ENCODE measurements at regions not wholly inside any gene's neighbourhood (a gene's known extent, or its start where the extent isn't known, plus 50 kb on each side); places are given as distances from the start of the nearest gene placed in this dataset.

DNA sequence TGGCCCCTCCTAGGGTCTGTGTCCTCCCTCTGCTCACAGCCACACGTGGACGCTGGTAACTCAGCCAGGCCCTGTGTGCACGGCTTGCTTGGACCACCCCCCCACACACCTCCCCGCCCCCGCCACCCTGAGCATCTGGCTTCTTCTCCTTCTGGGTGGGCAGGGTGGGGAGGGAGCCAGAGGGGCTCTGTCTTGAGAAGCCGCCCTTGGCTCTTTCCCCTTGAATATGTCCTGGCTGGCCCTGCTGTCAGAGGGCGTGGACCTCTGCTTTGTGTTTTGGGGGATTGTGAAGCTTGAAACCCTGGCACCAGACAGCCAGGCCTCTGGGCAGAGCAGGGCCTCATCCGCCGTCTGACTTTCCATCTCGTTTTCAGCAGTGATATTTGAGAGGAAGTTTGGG is 72.1 kb downstream of the GLI2 start:
- in situ Hi-C loops (cut with MboI; ENCODE audit: low sequenced_read_pairs): no loop called here

DNA sequence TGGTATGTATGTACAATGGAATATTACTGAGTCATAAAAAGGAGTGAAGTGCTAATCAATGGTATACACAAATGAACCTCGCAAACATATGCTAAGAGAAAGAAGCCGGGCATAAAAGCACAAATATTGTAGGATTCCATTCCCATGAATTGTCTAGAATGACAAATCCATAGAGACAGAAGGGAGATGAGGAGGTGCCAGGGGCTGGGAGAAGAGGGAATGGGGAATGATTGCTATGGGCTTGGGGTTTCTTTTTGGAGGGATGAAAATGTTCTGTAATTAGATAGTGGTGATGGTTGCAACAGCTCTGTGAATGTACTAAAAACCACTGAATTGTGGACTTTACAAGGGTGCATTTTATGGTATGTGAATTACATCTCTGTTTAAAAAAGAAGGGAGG is 73.5 kb downstream of the GLI2 start:
- in situ Hi-C loops (cut with MboI; ENCODE audit: low sequenced_read_pairs): no loop called here

DNA sequence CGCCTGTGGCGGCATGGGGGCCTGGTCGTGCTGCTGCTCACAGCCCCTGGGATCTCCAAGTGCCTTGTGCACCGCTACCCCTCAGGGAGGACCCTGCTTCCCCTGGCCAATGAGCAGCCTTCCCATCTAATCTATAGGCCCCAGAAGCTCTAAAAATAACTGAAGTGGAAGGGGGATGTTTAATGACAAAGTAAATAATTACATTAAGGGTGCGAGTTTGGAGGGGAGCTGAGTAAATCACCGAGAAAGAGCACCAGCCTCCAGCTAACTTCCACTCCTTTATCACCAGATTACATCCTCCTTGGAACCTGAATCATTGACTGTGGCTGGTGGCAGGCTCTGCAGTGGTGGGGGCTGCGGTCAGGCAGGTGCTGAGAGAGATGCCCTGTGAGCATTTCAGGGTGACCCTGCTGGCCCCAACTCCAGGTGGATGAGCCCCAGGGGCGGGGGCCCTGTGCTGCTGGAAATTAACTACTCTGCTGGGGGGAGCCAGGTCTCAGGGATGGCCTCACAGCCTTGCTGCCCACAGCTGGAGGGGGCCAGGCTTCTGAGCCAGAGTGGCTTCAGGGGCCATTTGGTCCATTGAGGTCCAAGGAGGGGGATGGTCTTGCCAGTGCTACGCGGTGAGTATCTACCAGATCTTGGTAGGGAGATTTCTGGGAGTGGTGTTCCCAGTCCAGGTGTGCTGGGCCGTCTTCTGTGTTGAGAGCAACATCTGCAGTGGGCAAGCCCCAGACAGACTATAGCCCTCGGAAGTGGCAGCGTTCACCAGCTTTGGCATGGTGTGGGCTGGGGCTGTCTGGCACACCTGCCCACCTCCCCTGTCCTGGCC is 74.2 kb downstream of the GLI2 start:
- in situ Hi-C loops (cut with MboI; ENCODE audit: low sequenced_read_pairs): no loop called here

DNA sequence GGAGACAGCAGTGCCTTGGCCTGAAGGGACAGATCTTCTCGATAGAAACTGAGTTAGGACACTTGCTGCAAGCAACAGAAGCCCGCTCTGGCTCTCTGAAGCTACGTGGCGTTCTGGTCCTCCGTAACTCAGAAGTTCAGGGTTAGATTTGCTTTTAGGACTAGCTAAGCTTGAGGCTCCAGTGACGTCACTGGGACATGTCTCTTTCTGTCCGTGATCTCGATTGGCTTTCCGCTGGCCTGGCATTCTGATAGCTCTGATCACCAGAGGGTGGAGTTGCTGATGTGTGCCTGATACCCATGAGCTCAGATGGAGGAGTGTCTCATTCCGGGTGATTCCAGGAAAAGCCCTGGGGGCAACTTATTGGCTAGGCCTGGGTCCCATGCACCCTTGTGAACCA is 75.0 kb downstream of the GLI2 start:
- in situ Hi-C loops (cut with MboI; ENCODE audit: low sequenced_read_pairs): no loop called here

DNA sequence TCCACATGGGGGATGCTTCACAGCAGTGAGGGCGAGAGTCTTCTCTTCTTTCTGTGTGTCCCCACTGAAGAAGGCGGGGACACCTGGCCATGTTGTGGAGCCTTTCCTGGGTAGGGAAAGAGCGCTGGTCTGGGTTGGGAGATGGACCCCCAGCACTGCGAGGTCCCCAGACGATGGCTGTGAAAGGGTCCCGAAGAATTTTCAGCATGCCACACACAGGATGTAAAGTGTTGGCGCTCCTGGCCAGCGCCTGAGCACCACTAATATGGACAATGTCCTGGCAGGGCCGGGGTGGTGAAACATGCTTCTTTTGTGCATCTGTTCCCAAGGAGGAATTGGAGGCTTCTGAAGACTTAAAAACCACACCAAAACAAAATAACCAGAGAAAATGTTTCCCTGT is 77.2 kb downstream of the GLI2 start:
- in situ Hi-C loops (cut with MboI; ENCODE audit: low sequenced_read_pairs): no loop called here

DNA sequence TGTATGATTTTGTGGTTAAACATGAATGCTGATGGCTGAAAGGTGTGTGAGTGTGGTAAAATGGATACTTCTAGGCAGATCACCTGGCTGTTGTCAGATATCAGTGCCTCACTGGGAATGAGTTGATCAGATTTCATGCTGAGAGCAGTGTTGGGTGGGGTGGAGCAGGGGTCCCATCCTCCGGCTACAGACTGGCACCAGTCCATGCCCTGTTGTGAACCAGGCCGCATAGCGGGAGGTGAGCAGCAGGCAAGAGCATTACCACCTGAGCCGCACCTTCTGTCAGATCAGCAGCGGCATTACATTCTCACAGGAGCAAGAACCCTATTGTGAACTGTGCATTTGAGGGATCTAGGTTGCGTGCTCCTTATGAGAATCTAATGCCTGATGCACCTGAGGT is 78.7 kb downstream of the GLI2 start:
- in situ Hi-C loops (cut with MboI; ENCODE audit: low sequenced_read_pairs): no loop called here

DNA sequence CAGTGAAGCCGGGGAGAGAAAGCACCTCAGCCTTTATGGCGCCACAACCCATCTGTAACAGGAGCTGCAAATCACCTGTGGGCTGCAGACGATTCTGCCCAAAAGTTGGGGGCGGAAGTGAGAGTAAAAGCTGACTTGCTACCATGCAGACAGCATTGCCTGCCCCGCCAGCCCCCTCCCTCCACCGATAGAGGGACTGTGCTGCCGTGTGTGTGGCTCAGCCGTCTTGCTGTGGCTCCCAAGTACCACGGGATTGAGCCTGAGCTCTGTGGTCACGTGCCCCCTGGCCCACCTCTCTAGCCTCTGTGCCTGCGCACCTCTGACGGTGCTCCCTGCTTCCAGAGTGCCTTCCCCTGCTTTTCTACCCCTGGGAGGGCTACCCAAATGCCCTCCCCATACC is 79.6 kb downstream of the GLI2 start:
- in situ Hi-C loops (cut with MboI; ENCODE audit: low sequenced_read_pairs): no loop called here

DNA sequence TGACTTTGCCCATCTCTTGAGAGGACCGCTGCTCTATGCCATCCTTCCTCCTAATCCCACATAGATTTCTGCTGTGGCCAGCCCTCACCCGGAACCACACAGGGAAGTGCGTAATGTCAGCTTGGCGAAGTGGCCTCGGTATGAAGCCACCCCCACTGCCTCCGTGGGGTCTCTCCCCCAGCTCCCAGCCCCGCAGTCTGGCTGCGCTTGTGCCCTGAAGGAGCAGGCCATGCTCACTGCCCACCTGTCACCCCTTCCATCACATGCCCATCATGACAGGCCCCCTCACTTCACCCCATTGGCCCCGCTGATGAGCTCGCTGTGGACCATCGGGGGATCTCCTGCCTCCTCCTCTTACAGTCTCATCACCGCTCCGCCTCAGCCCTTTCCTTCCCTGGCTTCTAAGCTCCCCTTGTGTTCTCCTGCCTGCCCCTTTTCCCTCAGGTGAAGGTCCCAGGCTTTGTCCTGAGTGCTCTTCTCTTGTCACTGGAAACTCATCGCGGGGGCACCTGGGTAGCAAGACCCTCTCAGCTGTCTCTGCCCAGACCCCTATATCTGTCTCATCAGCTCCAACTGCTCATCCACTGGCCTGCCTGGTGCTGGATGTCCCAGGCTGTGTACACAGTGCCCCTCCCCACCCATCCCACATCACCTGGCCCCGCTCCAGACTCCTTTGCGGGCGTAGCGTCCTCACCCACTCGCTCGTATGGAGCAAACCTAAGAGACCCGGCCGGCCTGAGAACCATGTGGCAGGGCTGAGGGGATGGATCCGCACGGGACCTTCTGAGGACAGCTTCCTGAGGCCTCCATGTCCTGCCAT is 81.7 kb downstream of the GLI2 start:
- in situ Hi-C loops (cut with MboI; ENCODE audit: low sequenced_read_pairs): no loop called here

DNA sequence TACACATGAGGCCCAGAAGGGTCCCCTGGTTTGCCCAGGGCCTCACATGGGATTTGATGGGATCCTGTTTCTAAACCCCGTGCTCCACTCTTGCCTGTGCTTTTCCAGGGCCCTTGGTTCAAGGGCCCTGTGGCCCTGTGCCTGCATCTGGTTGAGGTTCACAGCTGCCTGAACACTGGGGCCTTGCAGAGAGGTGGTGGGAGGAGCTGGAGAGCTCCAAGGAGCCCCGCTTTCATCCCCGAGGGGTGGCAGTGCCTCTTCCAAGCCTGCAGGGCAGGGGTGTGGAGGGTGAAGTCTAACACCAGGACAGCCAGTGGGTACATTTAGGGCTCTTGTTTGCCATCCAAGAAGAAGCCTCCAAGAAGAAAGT is 82.3 kb downstream of the GLI2 start:
- in situ Hi-C loops (cut with MboI; ENCODE audit: low sequenced_read_pairs): no loop called here

DNA sequence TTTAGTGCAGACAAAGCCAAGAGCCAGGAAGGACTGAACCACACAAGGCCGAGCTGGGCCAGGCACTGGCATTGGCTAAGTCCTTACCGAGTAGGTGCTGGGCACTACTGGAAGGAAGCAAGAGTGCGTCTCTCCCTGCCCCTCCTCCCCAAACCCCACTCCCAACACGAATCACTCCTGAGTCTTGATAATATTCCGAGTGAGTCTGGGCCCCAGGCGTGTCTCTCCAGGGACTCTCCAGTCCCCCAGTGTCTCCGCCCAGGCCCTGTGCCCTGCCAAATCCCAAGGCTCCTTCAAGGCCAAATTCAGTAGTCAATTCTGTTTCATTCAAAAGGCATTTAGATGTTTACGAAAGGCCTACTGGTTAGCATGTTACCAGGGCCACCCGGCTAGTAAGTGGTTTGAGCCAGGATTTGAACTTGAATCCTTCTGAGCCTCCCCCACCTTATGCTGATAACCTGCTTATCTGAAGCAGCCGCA is 82.8 kb downstream of the GLI2 start:
- in situ Hi-C loops (cut with MboI; ENCODE audit: low sequenced_read_pairs): no loop called here

DNA sequence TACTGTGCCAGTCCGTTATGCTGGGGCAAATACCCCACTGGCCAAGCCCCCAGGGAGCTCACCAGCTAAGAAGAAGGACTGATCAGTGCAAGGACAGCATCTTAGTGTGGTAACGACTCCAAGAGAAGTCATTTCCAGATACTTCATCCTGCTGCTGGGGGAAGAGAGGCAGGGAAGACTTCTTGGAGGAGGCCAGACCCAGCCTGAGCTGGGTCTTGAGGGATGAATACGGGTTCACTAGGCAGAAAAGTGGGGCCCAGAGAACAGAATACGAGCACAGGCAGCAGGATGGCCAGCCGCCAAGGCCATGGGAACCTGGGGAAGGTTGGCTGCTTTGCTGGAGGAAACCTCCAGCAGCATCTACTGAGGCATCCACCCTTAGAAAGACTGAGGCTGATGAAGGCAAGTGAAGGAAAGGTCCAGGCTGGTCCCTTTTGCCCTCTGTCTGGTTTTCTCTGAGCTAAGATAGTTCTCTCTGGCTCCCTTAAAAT is 84.1 kb downstream of the GLI2 start:
- in situ Hi-C loops (cut with MboI; ENCODE audit: low sequenced_read_pairs): no loop called here

DNA sequence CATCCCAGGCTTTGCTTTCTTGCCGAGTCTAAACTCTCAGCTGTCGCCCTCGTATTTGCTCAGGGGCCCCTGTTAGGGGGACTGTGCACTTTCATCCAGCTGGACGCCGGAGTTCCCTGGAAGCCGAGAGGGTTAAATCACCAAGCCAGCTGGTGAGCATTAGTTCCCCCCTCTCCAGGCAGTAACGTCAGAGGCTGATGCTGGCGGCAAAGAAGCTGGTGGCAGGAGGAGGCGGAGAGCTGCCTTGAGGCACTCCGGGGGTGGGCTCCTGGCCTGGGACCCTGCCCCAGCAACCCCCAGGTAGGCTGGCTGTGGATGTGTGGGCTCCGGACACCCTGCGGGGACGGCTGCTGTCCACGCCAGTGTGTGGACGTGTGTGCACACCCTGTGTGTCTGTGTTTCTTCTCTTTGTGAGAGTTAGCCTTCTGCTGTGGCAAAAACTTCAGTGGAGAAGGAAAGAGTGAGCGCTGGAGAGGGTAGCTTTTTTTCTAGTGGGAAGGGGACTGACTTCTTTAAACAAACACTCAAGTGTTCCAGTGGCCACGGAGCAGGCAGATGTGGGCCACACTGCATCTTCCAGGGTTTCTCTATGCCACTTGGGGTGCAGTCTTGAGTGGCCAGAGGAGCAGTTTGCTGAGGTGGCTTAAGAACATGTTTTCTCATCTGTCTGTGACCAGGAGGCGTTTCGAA is 84.7 kb downstream of the GLI2 start:
- in situ Hi-C loops (cut with MboI; ENCODE audit: low sequenced_read_pairs): no loop called here

DNA sequence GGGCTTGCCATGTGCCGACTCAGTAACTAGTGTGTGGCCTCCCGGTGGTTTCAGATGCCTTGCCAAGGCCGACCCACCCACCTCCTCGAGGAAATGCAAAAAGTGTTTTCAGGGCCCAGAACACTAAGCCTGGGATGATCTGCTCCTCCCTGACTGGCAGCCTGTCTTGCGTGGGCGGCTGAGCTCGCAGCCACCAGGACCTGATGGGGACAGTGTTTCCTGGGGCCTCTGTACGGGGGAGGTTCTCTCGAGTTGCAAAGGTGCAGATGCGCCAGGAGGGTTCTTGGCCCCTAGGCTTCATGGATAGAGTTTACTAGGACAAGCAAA is 85.2 kb downstream of the GLI2 start:
- in situ Hi-C loops (cut with MboI; ENCODE audit: low sequenced_read_pairs): no loop called here

DNA sequence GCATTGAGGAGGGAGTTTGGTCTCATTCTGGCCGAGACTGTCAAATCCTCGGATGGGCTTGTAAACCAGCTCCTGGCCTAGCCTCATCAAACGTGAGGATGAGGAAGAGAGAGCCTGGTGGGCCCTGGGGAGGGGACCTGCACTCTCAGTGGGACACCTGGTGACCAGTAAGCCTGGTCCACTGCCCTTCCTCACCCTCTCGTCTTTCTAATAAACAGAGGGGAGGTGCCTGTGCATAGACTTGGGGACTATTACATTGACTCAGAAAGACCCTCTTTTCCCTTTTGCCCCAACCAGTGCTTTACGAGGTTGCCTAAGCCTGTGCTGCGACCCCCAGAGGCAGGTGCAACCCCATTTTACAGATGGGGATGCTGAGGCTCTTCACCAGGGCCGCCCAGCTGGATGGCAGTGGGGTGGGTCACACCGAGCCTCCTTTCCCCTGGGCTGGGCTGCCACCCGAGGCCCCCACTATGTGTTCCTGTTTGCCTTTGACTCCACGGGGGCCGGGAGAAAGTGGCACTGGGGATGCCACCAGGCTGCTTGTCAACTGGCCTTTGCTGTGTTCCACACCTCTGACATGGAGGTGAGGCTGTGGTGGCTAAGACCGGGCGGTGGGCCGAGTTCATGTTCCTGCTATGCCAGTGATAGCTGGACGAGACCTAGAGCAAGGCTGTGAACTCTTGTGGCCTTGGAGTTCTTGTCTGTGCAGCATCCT is 85.9 kb downstream of the GLI2 start:
- in situ Hi-C loops (cut with MboI; ENCODE audit: low sequenced_read_pairs): no loop called here

DNA sequence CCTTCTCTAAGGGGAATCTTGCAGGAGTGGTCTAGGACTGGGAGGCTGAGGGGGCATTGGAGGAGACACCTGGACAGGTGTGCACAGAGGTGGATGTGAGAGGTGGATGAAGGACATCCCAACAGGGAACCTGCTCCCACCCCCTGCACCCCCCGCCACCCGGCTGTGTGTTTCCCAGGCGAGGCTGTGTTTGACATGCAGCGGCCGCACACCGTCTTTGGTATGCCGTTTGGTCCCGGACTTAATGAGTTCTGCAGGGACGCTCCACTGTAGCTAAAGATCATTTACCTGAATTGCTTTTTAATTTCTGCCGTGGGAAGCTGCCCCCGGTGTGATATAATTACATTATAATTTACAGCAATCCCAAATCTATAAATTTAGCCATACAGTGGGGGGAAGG is 87.3 kb downstream of the GLI2 start:
- in situ Hi-C loops (cut with MboI; ENCODE audit: low sequenced_read_pairs): no loop called here

DNA sequence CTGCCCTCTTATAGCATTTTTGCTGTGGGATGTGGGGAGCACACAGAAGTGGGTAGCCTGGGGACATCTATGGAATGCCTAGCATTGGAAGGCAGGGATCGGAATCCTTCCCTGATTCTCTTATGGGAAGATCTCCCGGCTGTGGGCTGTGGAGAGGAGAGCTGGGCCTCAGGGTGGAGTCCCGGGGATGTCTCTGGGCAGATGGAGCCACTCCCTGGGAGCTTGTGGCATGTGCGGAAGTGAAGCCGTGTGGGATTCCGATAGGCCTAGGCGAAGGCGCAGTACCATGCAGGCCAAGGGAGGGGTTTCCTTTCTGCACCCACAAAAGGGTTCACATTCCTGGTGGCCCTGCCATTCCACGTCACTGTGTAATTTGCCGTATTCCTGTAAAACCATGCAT is 87.9 kb downstream of the GLI2 start:
- in situ Hi-C loops (cut with MboI; ENCODE audit: low sequenced_read_pairs): no loop called here

DNA sequence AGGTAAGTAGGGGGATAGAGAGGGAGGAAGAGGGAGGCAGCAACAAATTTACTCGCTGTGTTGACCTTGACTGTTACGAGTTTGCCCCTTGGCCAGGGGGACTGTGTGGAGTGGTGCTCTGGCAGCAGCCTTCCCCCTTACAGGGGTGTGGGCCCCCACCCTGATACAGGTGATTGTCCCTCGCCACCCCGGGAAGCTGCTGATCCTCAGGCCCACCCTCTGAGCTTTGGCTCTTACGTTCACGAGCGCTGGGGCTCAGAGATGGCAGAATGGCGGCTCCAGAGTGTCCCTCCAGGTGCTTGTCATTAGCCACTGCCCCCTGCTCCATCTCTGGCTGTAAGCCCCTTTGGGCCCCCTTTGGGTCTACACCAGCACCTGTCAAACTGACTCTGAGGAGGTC is 88.6 kb downstream of the GLI2 start:
- in situ Hi-C loops (cut with MboI; ENCODE audit: low sequenced_read_pairs): no loop called here

DNA sequence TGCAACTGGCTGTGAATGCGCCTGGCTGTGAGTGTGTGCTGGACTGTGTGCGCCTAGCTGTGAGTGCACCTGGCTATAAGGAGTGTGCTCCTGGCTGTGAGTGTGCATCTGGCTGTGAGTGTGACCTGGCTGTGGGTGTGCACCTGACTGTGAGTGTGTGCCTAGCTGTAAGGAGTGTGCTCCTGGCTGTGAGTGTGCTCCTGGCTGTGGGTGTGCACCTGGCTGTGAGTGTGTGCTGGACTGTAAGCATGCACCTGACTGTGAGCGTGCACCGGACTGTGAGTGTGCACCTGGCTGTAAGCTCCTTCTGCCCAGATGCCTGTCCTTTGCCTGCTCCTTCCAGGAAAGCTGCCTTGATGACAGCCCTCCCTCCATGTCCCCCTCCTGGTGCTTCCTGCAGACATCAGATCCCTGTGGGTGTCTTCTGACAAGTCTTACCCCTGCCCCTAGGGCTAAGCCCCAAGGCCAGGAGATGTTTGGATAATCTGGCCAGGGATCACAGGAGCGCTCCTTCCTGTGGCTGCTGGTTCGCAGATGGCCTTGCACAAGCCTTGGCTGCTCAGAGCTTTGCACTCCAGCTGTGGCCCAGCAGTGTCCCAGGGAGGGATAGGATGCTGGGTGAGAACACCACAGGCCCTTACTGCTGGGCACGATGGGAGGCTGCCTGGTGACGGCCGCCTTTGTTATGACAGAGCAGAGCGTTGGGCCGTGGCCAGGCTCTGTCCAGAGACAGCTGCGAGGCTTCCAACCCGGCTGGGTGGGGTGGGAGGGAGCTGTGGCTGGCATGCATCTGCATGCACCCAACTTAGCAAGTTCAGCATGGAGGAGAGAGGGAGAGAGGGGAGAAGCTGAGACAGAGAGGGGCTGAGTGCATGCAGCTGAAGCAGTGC is 89.9 kb downstream of the GLI2 start:
- in situ Hi-C loops (cut with MboI; ENCODE audit: low sequenced_read_pairs): no loop called here

DNA sequence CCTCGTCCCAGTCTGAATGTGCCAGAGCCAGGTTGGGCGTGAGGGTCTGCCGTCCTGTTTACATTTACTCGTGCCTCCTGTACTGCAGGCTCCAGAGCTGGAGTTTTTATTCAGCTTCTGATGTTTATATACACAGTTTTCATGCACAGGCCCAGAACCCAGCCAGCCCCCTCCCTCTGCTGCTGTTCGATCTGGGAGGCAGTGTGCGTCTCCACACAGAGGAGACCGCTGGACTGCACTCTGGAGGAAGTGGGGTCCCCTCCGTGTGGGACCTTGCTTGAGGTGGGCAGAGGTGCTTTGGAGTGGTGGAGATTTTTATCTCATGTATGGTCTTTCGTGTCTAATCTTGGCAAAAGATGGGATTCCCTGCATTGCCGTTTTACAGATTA is 90.6 kb downstream of the GLI2 start:
- in situ Hi-C loops (cut with MboI; ENCODE audit: low sequenced_read_pairs): no loop called here

All from HL-60/S4 treated with phorbol 12-myristate 13-acetate at 8.2 ng/mL for 4 days and 3 days (cell line).